Breast epithelium (tissue), 3 donors: ENCODE measurements at regions not wholly inside any gene's neighbourhood (a gene's known extent, or its start where the extent isn't known, plus 50 kb on each side); places are given as distances from the start of the nearest gene placed in this dataset.

Source experiments
- POLR2A ChIP-seq: fragments of 450-650 bp; IDR thresholded peaks from one replicate; pipeline ENCODE4 v1.6.1; 2016; ENCODE audit warnings: antibody characterized with exemption, mild to moderate bottlenecking, moderate library complexity
- TF ChIP-seq, protein P1 (sequence below), 3 donors: fragments of 450-650 bp; IDR thresholded peaks; one replicate each; pipeline ENCODE4 v1.5.1; 2016 to 2017; ENCODE audit warnings: antibody characterized with exemption in 3 of 3, mild to moderate bottlenecking in 3 of 3, moderate library complexity in 3 of 3

DNA sequence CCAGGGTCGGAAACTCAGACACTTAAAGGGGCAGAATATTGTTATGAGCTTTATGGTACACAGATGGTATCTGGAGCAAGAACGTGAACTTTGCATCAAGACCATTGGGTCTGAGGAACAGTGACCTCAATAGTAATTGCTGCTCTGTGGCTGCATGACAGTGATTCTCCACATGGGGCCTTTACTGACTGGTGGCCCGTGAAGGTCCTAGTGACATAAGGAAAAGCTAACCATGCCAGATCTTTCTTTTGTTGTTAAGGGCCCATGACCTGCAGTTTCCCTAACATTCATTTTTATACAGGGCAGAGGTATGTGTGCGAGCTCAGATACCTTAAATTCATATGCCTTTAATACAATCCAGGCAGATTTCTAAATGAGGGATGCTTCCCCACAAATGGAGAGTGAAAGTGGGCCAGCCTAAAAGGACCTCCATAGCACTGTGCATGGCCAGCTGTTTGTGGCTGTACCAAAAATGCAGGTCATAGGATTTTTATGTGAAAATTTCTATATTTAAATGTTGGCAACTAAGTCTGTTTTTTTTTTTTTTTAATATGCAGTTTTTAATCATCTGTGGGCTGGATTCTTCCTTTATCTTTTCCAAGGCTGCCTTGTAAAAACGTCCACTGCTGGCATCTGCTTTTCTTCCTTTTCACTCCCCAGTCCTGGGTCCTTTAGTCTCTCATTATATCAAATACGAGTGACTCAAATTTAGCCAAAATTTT, 188.0 kb upstream of the IL12A start:
- no peak for TF ChIP-seq POLR2A
- TF ChIP-seq, protein P1, sequence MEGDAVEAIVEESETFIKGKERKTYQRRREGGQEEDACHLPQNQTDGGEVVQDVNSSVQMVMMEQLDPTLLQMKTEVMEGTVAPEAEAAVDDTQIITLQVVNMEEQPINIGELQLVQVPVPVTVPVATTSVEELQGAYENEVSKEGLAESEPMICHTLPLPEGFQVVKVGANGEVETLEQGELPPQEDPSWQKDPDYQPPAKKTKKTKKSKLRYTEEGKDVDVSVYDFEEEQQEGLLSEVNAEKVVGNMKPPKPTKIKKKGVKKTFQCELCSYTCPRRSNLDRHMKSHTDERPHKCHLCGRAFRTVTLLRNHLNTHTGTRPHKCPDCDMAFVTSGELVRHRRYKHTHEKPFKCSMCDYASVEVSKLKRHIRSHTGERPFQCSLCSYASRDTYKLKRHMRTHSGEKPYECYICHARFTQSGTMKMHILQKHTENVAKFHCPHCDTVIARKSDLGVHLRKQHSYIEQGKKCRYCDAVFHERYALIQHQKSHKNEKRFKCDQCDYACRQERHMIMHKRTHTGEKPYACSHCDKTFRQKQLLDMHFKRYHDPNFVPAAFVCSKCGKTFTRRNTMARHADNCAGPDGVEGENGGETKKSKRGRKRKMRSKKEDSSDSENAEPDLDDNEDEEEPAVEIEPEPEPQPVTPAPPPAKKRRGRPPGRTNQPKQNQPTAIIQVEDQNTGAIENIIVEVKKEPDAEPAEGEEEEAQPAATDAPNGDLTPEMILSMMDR (IDR thresholded peaks at IDR 0.05), result no peak
